Naive thymus-derived CD4-positive, alpha-beta T cell (primary cell): ENCODE measurements at regions not wholly inside any gene's neighbourhood (a gene's known extent, or its start where the extent isn't known, plus 50 kb on each side); places are given as distances from the start of the nearest gene placed in this dataset.

Experiments
- ATAC-seq: fragments of 150-1000 bp; cut with Tn5 transposase; 2 replicates; pipeline ENCODE4 v1.10.0; 2021; ENCODE audit warnings: mild to moderate bottlenecking, moderate library complexity
- CTCF ChIA-PET: fragments of 350-600 bp; sonication (Branson Sonifier 250); formaldehyde crosslinking; loops from one replicate; lab custom pipeline; 2021; ENCODE audit warnings: antibody characterized with exemption; lab: Charles Lee
- POLR2A ChIA-PET: fragments of 350-600 bp; sonication (Branson Sonifier 250); formaldehyde crosslinking; loops from one replicate; lab custom pipeline; 2021; ENCODE audit warnings: antibody characterized with exemption, inconsistent platforms; lab: Charles Lee
- DNase-seq, 9 donors: peaks; one replicate each; pipeline versions ENCODE4 v3.0.0 to v3.0.0-alpha.2; 2020 to 2022; ENCODE audit warnings: mixed read lengths in 1 of 9
- H3K27ac ChIP-seq: one replicate; pipeline ENCODE4 v1.7.0; 2013; ENCODE audit warnings: mild to moderate bottlenecking, low read depth, low read length, moderate library complexity
- H3K27me3 ChIP-seq, 2 donors: one replicate each; pipeline ENCODE4 v1.7.0; 2013; ENCODE audit warnings: low read length in 2 of 2, mild to moderate bottlenecking in 2 of 2, moderate library complexity in 2 of 2; ENCODE audit not compliant: control insufficient read depth in 2 of 2, insufficient read depth in 2 of 2
- H3K36me3 ChIP-seq, 3 experiments: 1 replicate in 2 of 3; 2 replicates in 1 of 3; pipeline ENCODE4 v1.7.0; 2013; ENCODE audit warnings: low read length in 3 of 3, mild to moderate bottlenecking in 3 of 3, moderate library complexity in 1 of 3; ENCODE audit not compliant: insufficient read depth in 3 of 3, control insufficient read depth in 2 of 3
- H3K4me1 ChIP-seq, 2 donors: one replicate each; pipeline ENCODE4 v1.7.0; 2013; ENCODE audit warnings: low read length in 2 of 2, mild to moderate bottlenecking in 2 of 2, moderate library complexity in 1 of 2; ENCODE audit not compliant: control insufficient read depth in 2 of 2, insufficient read depth in 2 of 2
- H3K4me3 ChIP-seq: 2 replicates; pipeline ENCODE4 v1.7.0; 2013; ENCODE audit warnings: mild to moderate bottlenecking, low read length
- H3K9me3 ChIP-seq, 3 experiments: 1 replicate in 2 of 3; 2 replicates in 1 of 3; pipeline ENCODE4 v1.7.0; 2013; ENCODE audit warnings: low read length in 3 of 3; ENCODE audit not compliant: control insufficient read depth in 2 of 3
- H3K27ac Mint-ChIP-seq, 9 donors: one replicate each; pipeline ENCODE4 v1.8.0; 2020 to 2022; ENCODE audit warnings: mixed read lengths in 9 of 9, mild to moderate bottlenecking in 8 of 9, moderate library complexity in 5 of 9, inconsistent platforms in 2 of 9
- H3K27me3 Mint-ChIP-seq, 5 donors: one replicate each; pipeline ENCODE4 v1.8.0; 2021 to 2022; ENCODE audit warnings: mixed read lengths in 5 of 5, mild to moderate bottlenecking in 1 of 5
- H3K36me3 Mint-ChIP-seq, 5 donors: one replicate each; pipeline ENCODE4 v1.8.0; 2020 to 2022; ENCODE audit warnings: mixed read lengths in 5 of 5, mild to moderate bottlenecking in 3 of 5, inconsistent platforms in 1 of 5
- H3K4me1 Mint-ChIP-seq, 7 donors: one replicate each; pipeline ENCODE4 v1.8.0; 2020 to 2022; ENCODE audit warnings: mixed read lengths in 7 of 7, mild to moderate bottlenecking in 3 of 7, inconsistent platforms in 1 of 7
- H3K4me3 Mint-ChIP-seq, 10 donors: one replicate each; pipeline ENCODE4 v1.8.0; 2020 to 2022; ENCODE audit warnings: mild to moderate bottlenecking in 10 of 10, mixed read lengths in 10 of 10, moderate library complexity in 6 of 10, inconsistent platforms in 2 of 10
- H3K9me3 Mint-ChIP-seq, 11 donors: one replicate each; pipeline ENCODE4 v1.8.0; 2020 to 2022; ENCODE audit warnings: mixed read lengths in 11 of 11, mild to moderate bottlenecking in 4 of 11, inconsistent platforms in 1 of 11, moderate library complexity in 1 of 11
- intact Hi-C, 2 donors: fragments of 100-400 bp; cut with micrococcal nuclease; formaldehyde crosslinking; loops; one replicate each; pipeline ENCODE4 v1.15.1; 2023

GRCh38 chr4:79046016-79046592 is 106.9 kb upstream of the PAQR3 start:
- ChIA-PET POLR2A (no interaction called here), CTCF (no interaction called here)
- H3K9me3 ChIP-seq, result no peaks in the 10 kb centered on the region
- Mint-ChIP-seq H3K27me3 (peaks cover 0 to 5% (median 0%) of the 10 kb centered on the region in 5 donors), H3K9me3 (no peaks in the 10 kb centered on the region), H3K4me3 (no peak overlapping the region), H3K4me1 (no peaks in the 10 kb centered on the region), H3K27ac (no peak overlapping the region), H3K36me3 (no peaks in the 10 kb centered on the region)
- no peaks in the 10 kb centered on the region for H3K36me3 ChIP-seq
- H3K4me3 ChIP-seq, result no peak overlapping the region
- no peaks in the 10 kb centered on the region for H3K27me3 ChIP-seq
- ATAC-seq, result no peak
- no peak overlapping the region for H3K27ac ChIP-seq
- intact Hi-C loops, result no loop called here
- DNase-seq, result no peak
- H3K4me1 ChIP-seq, result no peaks in the 10 kb centered on the region

GRCh38 chr4:79044141-79044659 is 105.0 kb upstream of the PAQR3 start:
- POLR2A ChIA-PET, result no interaction called here
- no peak overlapping the region for H3K4me3 Mint-ChIP-seq
- ATAC-seq (no peak), DNase-seq (no peak)
- Histone ChIP-seq H3K27me3 (no peaks in the 10 kb centered on the region), H3K4me1 (no peaks in the 10 kb centered on the region), H3K4me3 (no peak overlapping the region), H3K36me3 (no peaks in the 10 kb centered on the region), H3K9me3 (no peaks in the 10 kb centered on the region), H3K27ac (no peak overlapping the region)
- H3K4me1 Mint-ChIP-seq, result peaks cover 0 to 2% (median 0%) of the 10 kb centered on the region in 7 donors
- H3K9me3 Mint-ChIP-seq, result no peaks in the 10 kb centered on the region
- no peak overlapping the region for H3K27ac Mint-ChIP-seq
- intact Hi-C loops, result no loop called here
- no peaks in the 10 kb centered on the region for H3K27me3 Mint-ChIP-seq
- CTCF ChIA-PET, result no interaction called here
- H3K36me3 Mint-ChIP-seq, result no peaks in the 10 kb centered on the region

GRCh38 chr4:79043138-79043537 is 103.9 kb upstream of the PAQR3 start:
- no peaks in the 10 kb centered on the region for H3K9me3 ChIP-seq
- H3K36me3 Mint-ChIP-seq, result no peaks in the 10 kb centered on the region
- ChIA-PET POLR2A (no interaction called here), CTCF (no interaction called here)
- H3K27ac Mint-ChIP-seq, result no peak overlapping the region
- no peaks in the 10 kb centered on the region for H3K36me3 ChIP-seq
- no peaks in the 10 kb centered on the region for H3K9me3 Mint-ChIP-seq
- no peaks in the 10 kb centered on the region for H3K27me3 Mint-ChIP-seq
- H3K4me3 Mint-ChIP-seq, result no peak overlapping the region
- H3K4me1 Mint-ChIP-seq, result peaks cover 0 to 2% (median 0%) of the 10 kb centered on the region in 7 donors
- intact Hi-C loops, result no loop called here
- no peak overlapping the region for H3K27ac ChIP-seq
- H3K27me3 ChIP-seq, result no peaks in the 10 kb centered on the region
- no peak for DNase-seq
- H3K4me3 ChIP-seq, result no peak overlapping the region
- H3K4me1 ChIP-seq, result no peaks in the 10 kb centered on the region
- no peak for ATAC-seq

GRCh38 chr4:79042079-79042674 is 102.9 kb upstream of the PAQR3 start:
- H3K4me1 Mint-ChIP-seq, result peaks cover 0 to 2% (median 0%) of the 10 kb centered on the region in 7 donors
- intact Hi-C loops, result no loop called here
- no peaks in the 10 kb centered on the region for H3K36me3 Mint-ChIP-seq
- H3K27ac Mint-ChIP-seq, result no peak overlapping the region
- no peaks in the 10 kb centered on the region for H3K36me3 ChIP-seq
- H3K9me3 ChIP-seq, result no peaks in the 10 kb centered on the region
- H3K27ac ChIP-seq, result no peak overlapping the region
- ATAC-seq (no peak), DNase-seq (no peak)
- H3K4me3 ChIP-seq, result no peak overlapping the region
- no peaks in the 10 kb centered on the region for H3K27me3 Mint-ChIP-seq
- H3K9me3 Mint-ChIP-seq, result no peaks in the 10 kb centered on the region
- H3K4me1 ChIP-seq, result no peaks in the 10 kb centered on the region
- no peak overlapping the region for H3K4me3 Mint-ChIP-seq
- ChIA-PET CTCF (no interaction called here), POLR2A (no interaction called here)
- H3K27me3 ChIP-seq, result no peaks in the 10 kb centered on the region

GRCh38 chr4:79034544-79034943 is 95.3 kb upstream of the PAQR3 start:
- H3K36me3 Mint-ChIP-seq, result no peaks in the 10 kb centered on the region
- no peaks in the 10 kb centered on the region for H3K9me3 Mint-ChIP-seq
- ATAC-seq (no peak), DNase-seq (no peak)
- peaks cover 0 to 8% (median 4%) of the 10 kb centered on the region in 5 donors for H3K27me3 Mint-ChIP-seq
- no peaks in the 10 kb centered on the region for H3K27me3 ChIP-seq
- no peaks in the 10 kb centered on the region for H3K4me1 ChIP-seq
- intact Hi-C loops, result no loop called here
- no peaks in the 10 kb centered on the region for H3K36me3 ChIP-seq
- H3K4me1 Mint-ChIP-seq, result no peaks in the 10 kb centered on the region
- no peaks in the 10 kb centered on the region for H3K9me3 ChIP-seq
- no peak overlapping the region for H3K4me3 Mint-ChIP-seq
- no peak overlapping the region for H3K4me3 ChIP-seq
- CTCF ChIA-PET, result no interaction called here
- H3K27ac ChIP-seq, result no peak overlapping the region
- H3K27ac Mint-ChIP-seq, result no peak overlapping the region
- POLR2A ChIA-PET, result no interaction called here

GRCh38 chr4:79030973-79031372 is 91.7 kb upstream of the PAQR3 start:
- no peaks in the 10 kb centered on the region for H3K36me3 Mint-ChIP-seq

GRCh38 chr4:79027656-79028055 is 88.4 kb upstream of the PAQR3 start:
- DNase-seq, result no peak
- Histone ChIP-seq H3K4me1 (no peaks in the 10 kb centered on the region), H3K36me3 (no peaks in the 10 kb centered on the region), H3K9me3 (no peaks in the 10 kb centered on the region), H3K4me3 (no peak overlapping the region), H3K27me3 (no peaks in the 10 kb centered on the region), H3K27ac (no peak overlapping the region)
- no peak overlapping the region for H3K27ac Mint-ChIP-seq
- no peaks in the 10 kb centered on the region for H3K36me3 Mint-ChIP-seq
- no peak overlapping the region for H3K4me3 Mint-ChIP-seq
- ATAC-seq, result no peak
- no peaks in the 10 kb centered on the region for H3K9me3 Mint-ChIP-seq
- ChIA-PET POLR2A (no interaction called here), CTCF (no interaction called here)
- intact Hi-C loops, result no loop called here
- peaks cover 4 to 10% (median 6%) of the 10 kb centered on the region in 5 donors for H3K27me3 Mint-ChIP-seq
- H3K4me1 Mint-ChIP-seq, result no peaks in the 10 kb centered on the region

More at GRCh38 chr4:79030973-79031372, 91.7 kb upstream of the PAQR3 start:
- H3K27ac ChIP-seq, result no peak overlapping the region
- H3K9me3 ChIP-seq, result no peaks in the 10 kb centered on the region
- ChIA-PET CTCF (no interaction called here), POLR2A (no interaction called here)
- no peaks in the 10 kb centered on the region for H3K4me1 ChIP-seq
- H3K4me3 ChIP-seq, result no peak overlapping the region
- ATAC-seq (no peak), DNase-seq (no peak)
- Mint-ChIP-seq H3K4me1 (no peaks in the 10 kb centered on the region), H3K27ac (no peak overlapping the region), H3K9me3 (no peaks in the 10 kb centered on the region), H3K4me3 (no peak overlapping the region), H3K27me3 (peaks cover 0 to 10% (median 4%) of the 10 kb centered on the region in 5 donors)
- no peaks in the 10 kb centered on the region for H3K36me3 ChIP-seq
- intact Hi-C loops, result no loop called here
- H3K27me3 ChIP-seq, result no peaks in the 10 kb centered on the region
